WTC11 (cell line): ENCODE measurements at regions not wholly inside any gene's neighbourhood (a gene's known extent, or its start where the extent isn't known, plus 50 kb on each side); places are given as distances from the start of the nearest gene placed in this dataset.

Experiments
- ATAC-seq: fragments of 200-7000 bp; cut with Tn5 transposase; 2 replicates; pipeline ENCODE4 v1.10.0; 2021; ENCODE audit warnings: mild to moderate bottlenecking, moderate library complexity
- CTCF ChIA-PET: fragments of 300-600 bp; sonication (Branson Sonifier 250); formaldehyde crosslinking; loops from one replicate; lab custom pipeline; 2021; ENCODE audit warnings: antibody characterized with exemption; lab: Charles Lee
- POLR2A ChIA-PET: fragments of 350-600 bp; sonication (Branson Sonifier 250); formaldehyde crosslinking; loops from one replicate; lab custom pipeline; 2021; ENCODE audit warnings: antibody characterized with exemption; lab: Charles Lee
- DNase-seq: peaks from one replicate; pipeline ENCODE4 v3.0.0; 2021; ENCODE audit warnings: low spot score
- H3K27ac Mint-ChIP-seq: 2 replicates; pipeline ENCODE4 v1.8.0; 2021; ENCODE audit warnings: mixed read lengths
- H3K27me3 Mint-ChIP-seq: 2 replicates; pipeline ENCODE4 v1.8.0; 2021; ENCODE audit warnings: low read depth, mild to moderate bottlenecking, moderate library complexity, mixed read lengths
- H3K36me3 Mint-ChIP-seq: 2 replicates; pipeline ENCODE4 v1.8.0; 2021; ENCODE audit warnings: mixed read lengths
- H3K4me1 Mint-ChIP-seq: 2 replicates; pipeline ENCODE4 v1.8.0; 2022; ENCODE audit warnings: mixed read lengths
- H3K4me3 Mint-ChIP-seq: 2 replicates; pipeline ENCODE4 v1.8.0; 2021; ENCODE audit warnings: mild to moderate bottlenecking, moderate library complexity, mixed read lengths
- H3K9me3 Mint-ChIP-seq: 2 replicates; pipeline ENCODE4 v1.8.0; 2021; ENCODE audit warnings: mixed read lengths
- ELF4 ChIP-seq: sonication (generic); formaldehyde crosslinking; IDR thresholded peaks from 2 replicates; pipeline ENCODE4 v1.8.1; 2022; ENCODE audit warnings: low read depth, mild to moderate bottlenecking, moderate library complexity, missing genetic modification reagents
- ESRRA ChIP-seq: sonication (generic); formaldehyde crosslinking; IDR thresholded peaks from 2 replicates; pipeline ENCODE4 v1.8.1; 2022; ENCODE audit warnings: mild to moderate bottlenecking, missing genetic modification reagents, borderline replicate concordance
- FOXJ3 ChIP-seq: sonication (generic); formaldehyde crosslinking; IDR thresholded peaks from 2 replicates; pipeline ENCODE4 v1.9.0; 2021; ENCODE audit warnings: missing genetic modification reagents, mild to moderate bottlenecking, borderline replicate concordance
- GTF2I ChIP-seq: fragments of 250-450 bp; sonication (Bioruptor Pico); conservative IDR thresholded peaks from 2 replicates; pipeline ENCODE4 v1.4.0; 2021; ENCODE audit warnings: mild to moderate bottlenecking
- IRF2 ChIP-seq: sonication (generic); formaldehyde crosslinking; IDR thresholded peaks from 2 replicates; pipeline ENCODE4 v1.8.0; 2022; ENCODE audit warnings: low read depth, missing genetic modification reagents, borderline replicate concordance
- KAT7 ChIP-seq: sonication (generic); formaldehyde crosslinking; IDR thresholded peaks from 2 replicates; pipeline ENCODE4 v1.8.1; 2023; ENCODE audit warnings: missing genetic modification reagents, mild to moderate bottlenecking, borderline replicate concordance
- MYBL2 ChIP-seq: sonication (generic); formaldehyde crosslinking; IDR thresholded peaks from 2 replicates; pipeline ENCODE4 v1.8.1; 2023; ENCODE audit warnings: mild to moderate bottlenecking, moderate library complexity, missing genetic modification reagents
- NFATC4 ChIP-seq: fragments of 250-450 bp; sonication (Bioruptor Pico); IDR thresholded peaks from 2 replicates; pipeline ENCODE4 v1.9.0; 2021; ENCODE audit warnings: mild to moderate bottlenecking
- NR1H2 ChIP-seq: sonication (generic); formaldehyde crosslinking; IDR thresholded peaks from 2 replicates; pipeline ENCODE4 v1.9.0; 2021; ENCODE audit warnings: mild to moderate bottlenecking, moderate library complexity, missing genetic modification reagents
- OVOL2 ChIP-seq: fragments of 250-450 bp; sonication (Bioruptor Pico); IDR thresholded peaks from 2 replicates; pipeline ENCODE4 v1.9.0; 2021; ENCODE audit warnings: mild to moderate bottlenecking, borderline replicate concordance
- RORB ChIP-seq: fragments of 250-450 bp; sonication (Bioruptor Pico); IDR thresholded peaks from 2 replicates; pipeline ENCODE4 v1.9.0; 2021; ENCODE audit warnings: mild to moderate bottlenecking
- SMAD3 ChIP-seq: sonication (generic); formaldehyde crosslinking; IDR thresholded peaks from 2 replicates; pipeline ENCODE4 v1.8.0; 2022; ENCODE audit warnings: missing genetic modification reagents, mild to moderate bottlenecking, borderline replicate concordance
- SP1 ChIP-seq: sonication (generic); formaldehyde crosslinking; conservative IDR thresholded peaks from 2 replicates; pipeline ENCODE4 v1.8.1; 2022; ENCODE audit warnings: missing genetic modification reagents
- TCF7 ChIP-seq: sonication (generic); formaldehyde crosslinking; IDR thresholded peaks from 2 replicates; pipeline ENCODE4 v1.8.0; 2022; ENCODE audit warnings: mild to moderate bottlenecking, low read depth, missing genetic modification reagents, moderate library complexity
- TEAD1 ChIP-seq: sonication (generic); formaldehyde crosslinking; IDR thresholded peaks from 2 replicates; pipeline ENCODE4 v1.8.0; 2022; ENCODE audit warnings: mild to moderate bottlenecking, missing genetic modification reagents
- ZNF263 ChIP-seq: sonication (generic); formaldehyde crosslinking; IDR thresholded peaks from 2 replicates; pipeline ENCODE4 v1.8.1; 2022; ENCODE audit warnings: low read depth, mild to moderate bottlenecking, moderate library complexity, missing genetic modification reagents
- ZNF671 ChIP-seq: fragments of 250-450 bp; sonication (Bioruptor Pico); IDR thresholded peaks from 2 replicates; pipeline ENCODE4 v1.8.0; 2021; ENCODE audit warnings: mild to moderate bottlenecking
- TF ChIP-seq, protein P1 (sequence below): sonication (generic); formaldehyde crosslinking; IDR thresholded peaks from 2 replicates; pipeline ENCODE4 v1.8.1; 2023; ENCODE audit warnings: mild to moderate bottlenecking, missing genetic modification reagents
- TF ChIP-seq, protein P2 (sequence below): sonication (generic); formaldehyde crosslinking; IDR thresholded peaks from 2 replicates; pipeline ENCODE4 v1.8.0; 2022; ENCODE audit warnings: missing genetic modification reagents
- TF ChIP-seq, protein P3 (sequence below): fragments of 250-450 bp; sonication (Bioruptor Pico); IDR thresholded peaks from 2 replicates; pipeline ENCODE4 v1.9.0; 2021; ENCODE audit warnings: mild to moderate bottlenecking
- TF ChIP-seq, protein P4 (sequence below): sonication (generic); formaldehyde crosslinking; IDR thresholded peaks from 2 replicates; pipeline ENCODE4 v1.8.1; 2023; ENCODE audit warnings: mild to moderate bottlenecking, missing genetic modification reagents, borderline replicate concordance

DNA sequence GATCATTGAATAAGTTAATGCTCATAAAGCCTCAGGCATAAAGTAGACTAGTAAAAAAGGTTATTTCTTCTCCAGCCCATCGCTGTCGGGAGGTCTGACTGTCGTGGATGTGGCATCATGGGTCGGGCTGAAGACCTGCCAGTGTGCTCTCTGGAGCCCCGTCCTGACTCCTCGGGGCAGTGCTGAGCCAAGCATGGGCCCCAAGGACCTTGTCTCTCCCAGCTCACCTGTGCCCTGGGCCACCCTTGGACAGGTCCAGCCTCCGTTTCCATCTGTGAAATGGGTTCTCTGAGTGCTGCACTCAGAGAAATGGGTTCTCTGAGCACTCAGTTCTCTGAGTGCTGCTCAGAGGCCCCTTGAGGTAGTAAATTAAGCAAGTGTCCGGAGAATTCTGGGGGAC is 269.0 kb downstream of the GADD45G start:
- Mint-ChIP-seq H3K9me3 (no peaks in the 10 kb centered on the region), H3K27me3 (no peaks in the 10 kb centered on the region; the same call in 1 of the 2 replicates)
- ATAC-seq: no peak
- ChIA-PET POLR2A (no interaction called here), CTCF (no interaction called here)
- TF ChIP-seq KAT7 (CRISPR knock-in tag) (no peak), OVOL2 (CRISPR knock-in tag) (no peak), SP1 (CRISPR knock-in tag) (no peak), RORB (CRISPR knock-in tag) (no peak), TEAD1 (CRISPR knock-in tag) (no peak), GTF2I (no peak)
- TF ChIP-seq, protein P1, sequence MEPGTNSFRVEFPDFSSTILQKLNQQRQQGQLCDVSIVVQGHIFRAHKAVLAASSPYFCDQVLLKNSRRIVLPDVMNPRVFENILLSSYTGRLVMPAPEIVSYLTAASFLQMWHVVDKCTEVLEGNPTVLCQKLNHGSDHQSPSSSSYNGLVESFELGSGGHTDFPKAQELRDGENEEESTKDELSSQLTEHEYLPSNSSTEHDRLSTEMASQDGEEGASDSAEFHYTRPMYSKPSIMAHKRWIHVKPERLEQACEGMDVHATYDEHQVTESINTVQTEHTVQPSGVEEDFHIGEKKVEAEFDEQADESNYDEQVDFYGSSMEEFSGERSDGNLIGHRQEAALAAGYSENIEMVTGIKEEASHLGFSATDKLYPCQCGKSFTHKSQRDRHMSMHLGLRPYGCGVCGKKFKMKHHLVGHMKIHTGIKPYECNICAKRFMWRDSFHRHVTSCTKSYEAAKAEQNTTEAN (CRISPR knock-in tag): no peak
- TF ChIP-seq, protein P2, sequence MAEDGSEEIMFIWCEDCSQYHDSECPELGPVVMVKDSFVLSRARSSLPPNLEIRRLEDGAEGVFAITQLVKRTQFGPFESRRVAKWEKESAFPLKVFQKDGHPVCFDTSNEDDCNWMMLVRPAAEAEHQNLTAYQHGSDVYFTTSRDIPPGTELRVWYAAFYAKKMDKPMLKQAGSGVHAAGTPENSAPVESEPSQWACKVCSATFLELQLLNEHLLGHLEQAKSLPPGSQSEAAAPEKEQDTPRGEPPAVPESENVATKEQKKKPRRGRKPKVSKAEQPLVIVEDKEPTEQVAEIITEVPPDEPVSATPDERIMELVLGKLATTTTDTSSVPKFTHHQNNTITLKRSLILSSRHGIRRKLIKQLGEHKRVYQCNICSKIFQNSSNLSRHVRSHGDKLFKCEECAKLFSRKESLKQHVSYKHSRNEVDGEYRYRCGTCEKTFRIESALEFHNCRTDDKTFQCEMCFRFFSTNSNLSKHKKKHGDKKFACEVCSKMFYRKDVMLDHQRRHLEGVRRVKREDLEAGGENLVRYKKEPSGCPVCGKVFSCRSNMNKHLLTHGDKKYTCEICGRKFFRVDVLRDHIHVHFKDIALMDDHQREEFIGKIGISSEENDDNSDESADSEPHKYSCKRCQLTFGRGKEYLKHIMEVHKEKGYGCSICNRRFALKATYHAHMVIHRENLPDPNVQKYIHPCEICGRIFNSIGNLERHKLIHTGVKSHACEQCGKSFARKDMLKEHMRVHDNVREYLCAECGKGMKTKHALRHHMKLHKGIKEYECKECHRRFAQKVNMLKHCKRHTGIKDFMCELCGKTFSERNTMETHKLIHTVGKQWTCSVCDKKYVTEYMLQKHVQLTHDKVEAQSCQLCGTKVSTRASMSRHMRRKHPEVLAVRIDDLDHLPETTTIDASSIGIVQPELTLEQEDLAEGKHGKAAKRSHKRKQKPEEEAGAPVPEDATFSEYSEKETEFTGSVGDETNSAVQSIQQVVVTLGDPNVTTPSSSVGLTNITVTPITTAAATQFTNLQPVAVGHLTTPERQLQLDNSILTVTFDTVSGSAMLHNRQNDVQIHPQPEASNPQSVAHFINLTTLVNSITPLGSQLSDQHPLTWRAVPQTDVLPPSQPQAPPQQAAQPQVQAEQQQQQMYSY: no peak
- TF ChIP-seq, all 79 proteins: peak for 0
- H3K4me1 Mint-ChIP-seq: no peaks in the 10 kb centered on the region
- no peak for DNase-seq
- H3K36me3 Mint-ChIP-seq: no peaks in the 10 kb centered on the region
- no peak overlapping the region for H3K4me3 Mint-ChIP-seq
- no peak overlapping the region for H3K27ac Mint-ChIP-seq

DNA sequence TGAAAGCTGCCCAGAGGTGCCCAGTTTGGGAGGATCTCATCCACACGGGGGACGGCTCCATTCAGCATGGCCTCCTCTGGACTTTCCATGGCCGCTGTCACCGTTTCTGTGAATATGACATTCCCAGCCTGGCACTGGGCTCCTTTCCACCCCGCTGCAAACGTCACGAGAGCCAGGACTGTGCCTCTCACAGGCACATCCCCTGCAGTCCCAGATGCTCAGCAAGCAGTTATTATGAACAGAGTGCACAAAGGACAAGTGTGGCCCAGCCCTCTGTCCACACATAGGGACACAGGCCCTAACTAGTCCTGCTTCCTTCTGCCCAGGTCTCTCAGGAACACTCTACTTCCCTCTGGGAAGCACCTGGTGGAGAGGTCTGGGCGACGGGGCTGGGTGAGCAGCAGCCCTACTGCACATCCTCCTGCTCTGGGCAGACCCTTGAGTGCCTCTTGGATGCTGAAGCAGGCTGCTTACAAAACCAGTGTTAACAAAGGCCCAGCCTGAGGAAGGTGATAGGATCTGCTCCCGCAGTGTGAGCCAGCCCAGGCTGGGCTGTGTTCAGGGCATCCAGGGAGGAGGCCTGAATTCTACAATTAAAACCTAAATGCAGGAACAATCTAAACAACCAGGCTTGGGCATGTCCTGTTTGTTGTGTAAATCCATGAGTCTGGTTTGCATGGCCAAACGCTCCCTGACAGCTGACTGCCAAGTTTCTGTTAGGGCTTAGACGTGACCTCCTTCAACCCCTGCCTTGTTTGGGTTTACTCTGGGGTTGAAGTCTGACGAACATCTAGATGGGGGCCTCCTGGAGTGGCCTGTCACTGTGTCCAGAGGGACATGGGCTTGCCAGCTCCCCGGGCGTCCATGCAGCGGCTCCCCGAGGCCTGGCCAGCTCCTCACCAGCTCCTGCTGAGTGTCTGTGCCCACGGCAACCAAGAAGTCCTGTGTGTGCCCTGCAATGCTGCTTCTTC is 269.8 kb downstream of the GADD45G start:
- no peaks in the 10 kb centered on the region for H3K36me3 Mint-ChIP-seq
- no peak overlapping the region for H3K4me3 Mint-ChIP-seq
- no peaks in the 10 kb centered on the region for H3K4me1 Mint-ChIP-seq
- DNase-seq: no peak
- TF ChIP-seq ZNF671 (no peak), MYBL2 (CRISPR knock-in tag) (no peak), NFATC4 (no peak)
- TF ChIP-seq, all 79 proteins: peak for 0
- no peaks in the 10 kb centered on the region for H3K9me3 Mint-ChIP-seq
- CTCF ChIA-PET: interaction anchor here (1.0 to 1.3 kb wide), 3 partner anchors 45 to 281 kb away, joined by 3 to 4 read pairs (median 3); no protein-coding TSS in a partner anchor
- no peak; the same call in 1 of the 2 replicates for ATAC-seq
- POLR2A ChIA-PET: no interaction called here
- H3K27ac Mint-ChIP-seq: no peak overlapping the region; the same call in 1 of the 2 replicates
- H3K27me3 Mint-ChIP-seq: no peaks in the 10 kb centered on the region; the same call in 1 of the 2 replicates

DNA sequence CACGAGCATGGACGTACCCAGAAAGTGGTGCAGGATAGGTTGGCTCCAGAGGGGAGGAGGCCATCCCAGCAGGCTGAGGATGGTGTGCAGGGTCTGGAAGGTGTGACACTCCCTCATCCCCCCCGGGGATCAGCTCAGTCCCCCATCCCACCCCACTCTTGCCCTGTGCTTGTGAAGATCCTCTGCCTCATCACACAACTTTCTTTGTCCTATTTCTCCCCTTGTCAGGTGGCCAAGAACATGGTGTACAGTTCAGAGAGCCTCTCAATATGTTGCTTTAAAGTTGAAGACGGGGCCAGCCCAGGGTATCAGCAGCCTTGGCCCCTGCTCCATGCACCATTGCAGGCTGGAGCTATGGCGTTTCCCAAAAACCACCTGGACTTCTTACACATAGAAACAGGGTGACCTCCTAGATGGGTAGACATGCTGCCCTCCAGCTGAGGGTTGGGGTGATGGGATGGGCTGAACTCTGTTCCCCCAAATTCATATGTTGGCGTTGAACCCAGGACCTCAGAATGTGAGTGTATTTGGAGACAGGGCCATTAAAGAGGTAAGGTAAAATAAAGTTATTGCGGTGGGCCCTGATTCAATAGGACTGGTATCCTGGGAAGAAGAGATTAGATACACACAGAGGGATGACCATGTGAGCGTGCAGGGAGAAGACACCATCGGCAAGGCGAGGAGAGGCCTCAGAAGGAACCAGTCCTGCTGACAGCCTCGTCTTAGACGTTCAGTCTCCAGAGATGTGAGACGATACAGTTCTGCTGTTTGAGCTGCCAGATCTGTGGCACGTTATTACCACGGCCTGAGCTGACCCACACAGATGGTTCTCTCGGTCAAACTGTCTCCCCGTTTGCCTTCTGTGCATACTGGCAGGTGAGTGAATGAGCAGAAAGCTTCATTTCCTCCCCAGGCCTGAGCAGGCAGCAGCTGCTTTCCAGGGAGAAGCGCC is 272.5 kb downstream of the GADD45G start:
- POLR2A ChIA-PET: no interaction called here
- Mint-ChIP-seq H3K36me3 (no peaks in the 10 kb centered on the region), H3K27me3 (no peaks in the 10 kb centered on the region; the same call in 1 of the 2 replicates), H3K4me1 (no peaks in the 10 kb centered on the region), H3K27ac (no peak overlapping the region), H3K4me3 (no peak overlapping the region), H3K9me3 (no peaks in the 10 kb centered on the region)
- DNase-seq (no peak), ATAC-seq (no peak)
- CTCF ChIA-PET: interaction anchor here (0.9 kb wide), 1 partner anchor 279 kb away, joined by 3 read pairs; no protein-coding TSS in a partner anchor
- TF ChIP-seq NR1H2 (CRISPR knock-in tag) (no peak), TCF7 (CRISPR knock-in tag) (no peak), ZNF263 (CRISPR knock-in tag) (no peak), ELF4 (CRISPR knock-in tag) (no peak), FOXJ3 (CRISPR knock-in tag) (no peak), ESRRA (CRISPR knock-in tag) (no peak), SMAD3 (CRISPR knock-in tag) (no peak), IRF2 (CRISPR knock-in tag) (no peak)
- TF ChIP-seq, protein P3, sequence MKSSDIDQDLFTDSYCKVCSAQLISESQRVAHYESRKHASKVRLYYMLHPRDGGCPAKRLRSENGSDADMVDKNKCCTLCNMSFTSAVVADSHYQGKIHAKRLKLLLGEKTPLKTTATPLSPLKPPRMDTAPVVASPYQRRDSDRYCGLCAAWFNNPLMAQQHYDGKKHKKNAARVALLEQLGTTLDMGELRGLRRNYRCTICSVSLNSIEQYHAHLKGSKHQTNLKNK (CRISPR knock-in tag): no peak
- TF ChIP-seq, protein P4, sequence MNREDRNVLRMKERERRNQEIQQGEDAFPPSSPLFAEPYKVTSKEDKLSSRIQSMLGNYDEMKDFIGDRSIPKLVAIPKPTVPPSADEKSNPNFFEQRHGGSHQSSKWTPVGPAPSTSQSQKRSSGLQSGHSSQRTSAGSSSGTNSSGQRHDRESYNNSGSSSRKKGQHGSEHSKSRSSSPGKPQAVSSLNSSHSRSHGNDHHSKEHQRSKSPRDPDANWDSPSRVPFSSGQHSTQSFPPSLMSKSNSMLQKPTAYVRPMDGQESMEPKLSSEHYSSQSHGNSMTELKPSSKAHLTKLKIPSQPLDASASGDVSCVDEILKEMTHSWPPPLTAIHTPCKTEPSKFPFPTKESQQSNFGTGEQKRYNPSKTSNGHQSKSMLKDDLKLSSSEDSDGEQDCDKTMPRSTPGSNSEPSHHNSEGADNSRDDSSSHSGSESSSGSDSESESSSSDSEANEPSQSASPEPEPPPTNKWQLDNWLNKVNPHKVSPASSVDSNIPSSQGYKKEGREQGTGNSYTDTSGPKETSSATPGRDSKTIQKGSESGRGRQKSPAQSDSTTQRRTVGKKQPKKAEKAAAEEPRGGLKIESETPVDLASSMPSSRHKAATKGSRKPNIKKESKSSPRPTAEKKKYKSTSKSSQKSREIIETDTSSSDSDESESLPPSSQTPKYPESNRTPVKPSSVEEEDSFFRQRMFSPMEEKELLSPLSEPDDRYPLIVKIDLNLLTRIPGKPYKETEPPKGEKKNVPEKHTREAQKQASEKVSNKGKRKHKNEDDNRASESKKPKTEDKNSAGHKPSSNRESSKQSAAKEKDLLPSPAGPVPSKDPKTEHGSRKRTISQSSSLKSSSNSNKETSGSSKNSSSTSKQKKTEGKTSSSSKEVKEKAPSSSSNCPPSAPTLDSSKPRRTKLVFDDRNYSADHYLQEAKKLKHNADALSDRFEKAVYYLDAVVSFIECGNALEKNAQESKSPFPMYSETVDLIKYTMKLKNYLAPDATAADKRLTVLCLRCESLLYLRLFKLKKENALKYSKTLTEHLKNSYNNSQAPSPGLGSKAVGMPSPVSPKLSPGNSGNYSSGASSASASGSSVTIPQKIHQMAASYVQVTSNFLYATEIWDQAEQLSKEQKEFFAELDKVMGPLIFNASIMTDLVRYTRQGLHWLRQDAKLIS (CRISPR knock-in tag): no peak
